ENCODE measurements at regions not wholly inside any gene's neighbourhood (a gene's known extent, or its start where the extent isn't known, plus 50 kb on each side); places are given as distances from the start of the nearest gene placed in this dataset.

DNA sequence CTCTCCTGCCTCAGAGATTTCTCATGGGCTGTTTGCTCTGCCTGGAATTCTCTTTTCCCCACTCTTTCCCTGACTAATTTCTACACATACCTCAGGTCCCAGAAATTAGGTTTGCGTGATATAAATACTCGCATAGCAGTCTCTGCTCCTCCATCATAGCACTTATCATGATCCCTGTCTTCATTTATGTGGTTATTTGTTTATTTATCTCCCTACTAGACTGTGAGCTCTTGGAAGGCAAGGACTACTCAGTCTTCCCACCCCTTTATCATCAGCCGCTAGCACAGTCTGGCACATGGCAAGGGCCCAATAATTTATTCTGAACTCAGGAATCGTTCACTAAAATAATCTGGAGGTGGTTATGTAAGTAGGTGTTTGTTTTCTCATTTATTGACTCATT is 79.3 kb downstream of the ADCYAP1 start:
- TF ChIP-seq, protein P1, sequence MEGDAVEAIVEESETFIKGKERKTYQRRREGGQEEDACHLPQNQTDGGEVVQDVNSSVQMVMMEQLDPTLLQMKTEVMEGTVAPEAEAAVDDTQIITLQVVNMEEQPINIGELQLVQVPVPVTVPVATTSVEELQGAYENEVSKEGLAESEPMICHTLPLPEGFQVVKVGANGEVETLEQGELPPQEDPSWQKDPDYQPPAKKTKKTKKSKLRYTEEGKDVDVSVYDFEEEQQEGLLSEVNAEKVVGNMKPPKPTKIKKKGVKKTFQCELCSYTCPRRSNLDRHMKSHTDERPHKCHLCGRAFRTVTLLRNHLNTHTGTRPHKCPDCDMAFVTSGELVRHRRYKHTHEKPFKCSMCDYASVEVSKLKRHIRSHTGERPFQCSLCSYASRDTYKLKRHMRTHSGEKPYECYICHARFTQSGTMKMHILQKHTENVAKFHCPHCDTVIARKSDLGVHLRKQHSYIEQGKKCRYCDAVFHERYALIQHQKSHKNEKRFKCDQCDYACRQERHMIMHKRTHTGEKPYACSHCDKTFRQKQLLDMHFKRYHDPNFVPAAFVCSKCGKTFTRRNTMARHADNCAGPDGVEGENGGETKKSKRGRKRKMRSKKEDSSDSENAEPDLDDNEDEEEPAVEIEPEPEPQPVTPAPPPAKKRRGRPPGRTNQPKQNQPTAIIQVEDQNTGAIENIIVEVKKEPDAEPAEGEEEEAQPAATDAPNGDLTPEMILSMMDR (IDR thresholded peaks at IDR 0.05; ENCODE audit: low read depth, low read length): no peak
- TF ChIP-seq, protein P2, sequence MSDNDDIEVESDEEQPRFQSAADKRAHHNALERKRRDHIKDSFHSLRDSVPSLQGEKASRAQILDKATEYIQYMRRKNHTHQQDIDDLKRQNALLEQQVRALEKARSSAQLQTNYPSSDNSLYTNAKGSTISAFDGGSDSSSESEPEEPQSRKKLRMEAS (IDR thresholded peaks at IDR 0.05; ENCODE audit: low read depth, low read length): no peak
